CD4-positive, alpha-beta T cell treated with Interleukin-21 for 1 hour (primary cell): ENCODE measurements at regions not wholly inside any gene's neighbourhood (a gene's known extent, or its start where the extent isn't known, plus 50 kb on each side); places are given as distances from the start of the nearest gene placed in this dataset.
"Not testable (repeated sequence)": the region's sequence is repeated elsewhere in the genome, so short reads cannot be mapped to it uniquely, and the experiment has no call there.

Experiments
- DNase-seq: peaks from one replicate; pipeline ENCODE4 v3.0.0-alpha.2; 2020

- DNase-seq, result peak; percentile 2
Observed at GRCh38 chr7:23938937-23939552, 229.0 kb downstream of the STK31 start.

DNA sequence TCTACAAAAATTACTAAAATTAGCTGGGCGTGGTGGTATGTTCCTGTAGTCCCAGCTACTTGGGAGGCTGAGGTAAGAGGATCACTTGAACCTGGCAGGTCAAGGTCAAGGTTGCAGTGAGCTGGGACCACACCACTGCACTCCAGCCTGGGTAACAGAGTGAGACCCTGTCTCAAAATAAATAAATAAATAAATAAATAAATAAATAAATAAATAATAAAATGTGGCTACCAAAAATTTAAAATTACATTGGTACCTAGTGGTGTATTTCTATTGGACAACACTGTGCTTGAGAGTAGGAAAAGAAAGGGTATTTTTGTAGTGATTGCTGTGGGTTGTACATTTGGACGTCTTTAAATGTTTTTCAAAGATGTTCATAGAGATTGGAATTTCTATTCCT, 229.7 kb downstream of the STK31 start:
- not testable (repeated sequence) for DNase-seq

GRCh38 chr7:23941551-23941950, 231.5 kb downstream of the STK31 start:
- no peak for DNase-seq

GRCh38 chr7:23942032-23942431, 232.0 kb downstream of the STK31 start:
- DNase-seq, result no peak

- no peak for DNase-seq
Observed at GRCh38 chr7:23944131-23944530, 234.1 kb downstream of the STK31 start.

DNA sequence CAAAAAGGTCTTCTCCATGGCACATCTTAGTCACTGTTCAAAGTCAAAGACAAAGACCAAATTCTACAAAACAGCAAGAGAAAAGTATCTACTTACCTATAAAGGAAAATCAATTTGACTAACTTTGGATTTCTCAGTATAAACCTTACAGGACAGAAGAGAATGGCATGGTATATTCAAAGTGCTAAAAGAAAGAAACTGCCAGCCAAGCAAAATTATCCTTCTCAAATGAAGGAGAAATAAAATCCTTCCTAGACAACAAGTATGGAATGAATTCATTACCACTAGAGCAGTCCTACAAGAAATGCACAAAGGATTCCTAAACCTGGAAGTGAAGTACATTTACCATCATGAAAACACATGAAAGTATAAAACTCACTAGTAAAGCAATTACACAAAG, 235.5 kb downstream of the STK31 start:
- DNase-seq, result no peak

GRCh38 chr7:23955145-23955544, 245.1 kb downstream of the STK31 start:
- no peak for DNase-seq

GRCh38 chr7:23955600-23956149, 245.7 kb downstream of the STK31 start:
- no peak for DNase-seq

GRCh38 chr7:23956772-23957576, 247.0 kb downstream of the STK31 start:
- DNase-seq, result no peak

GRCh38 chr7:23959821-23960220, 249.8 kb downstream of the STK31 start:
- no peak for DNase-seq

- DNase-seq, result no peak
Observed at GRCh38 chr7:23960361-23960760, 250.3 kb downstream of the STK31 start.

DNA sequence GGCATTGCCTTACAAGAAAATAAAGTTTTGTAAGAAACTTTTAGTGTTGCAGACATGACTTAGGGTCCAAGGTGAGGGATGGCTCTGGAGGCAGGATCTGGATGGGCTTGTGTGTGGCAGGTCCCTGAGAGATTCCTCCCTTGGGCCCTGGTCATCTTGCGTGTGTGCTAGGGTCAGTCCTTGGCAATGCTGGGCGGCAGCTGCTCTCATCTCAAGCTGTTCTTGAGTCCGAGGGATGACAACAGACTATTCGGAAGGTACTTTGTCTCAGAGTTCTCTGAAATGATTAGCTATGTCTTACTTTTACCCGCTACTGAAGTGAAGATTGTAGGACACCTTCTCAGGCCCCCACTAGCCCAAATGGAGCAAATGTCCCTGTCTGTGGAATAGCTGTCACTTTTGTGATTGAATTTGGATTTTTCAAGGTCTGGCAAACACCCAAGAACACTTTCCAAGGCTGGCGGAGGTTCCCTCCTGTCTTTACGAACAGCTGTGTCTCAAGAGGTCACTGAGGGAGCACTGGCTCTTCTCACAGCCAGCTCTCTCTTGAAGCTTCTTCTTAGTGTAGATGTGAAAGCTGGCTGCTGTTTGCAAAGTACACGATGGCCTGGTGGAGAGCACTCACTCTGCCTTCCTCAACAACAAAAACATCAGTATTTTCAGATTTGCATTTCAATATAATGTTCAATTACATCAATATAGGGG, 253.6 kb downstream of the STK31 start:
- no peak for DNase-seq

GRCh38 chr7:23964715-23965114, 254.7 kb downstream of the STK31 start:
- no peak for DNase-seq

DNA sequence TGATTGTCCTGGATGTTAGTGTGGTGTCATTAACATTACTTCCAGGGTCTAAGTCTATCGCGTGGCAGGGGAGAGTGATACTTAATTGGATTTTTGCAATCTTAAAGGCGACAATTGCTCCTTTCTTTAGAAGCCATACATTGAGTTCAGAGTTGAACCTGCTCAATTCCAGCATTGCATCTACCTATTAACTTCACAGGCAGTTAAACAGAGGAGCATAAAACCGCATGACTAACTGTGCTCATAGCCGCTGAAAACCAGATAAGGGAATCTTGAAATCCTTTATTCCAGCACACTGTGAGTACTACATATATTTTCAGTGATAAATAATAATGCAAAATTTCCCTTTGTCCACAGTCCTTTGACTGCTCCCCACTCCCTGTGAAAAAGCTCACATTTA, 255.3 kb downstream of the STK31 start:
- no peak for DNase-seq

DNA sequence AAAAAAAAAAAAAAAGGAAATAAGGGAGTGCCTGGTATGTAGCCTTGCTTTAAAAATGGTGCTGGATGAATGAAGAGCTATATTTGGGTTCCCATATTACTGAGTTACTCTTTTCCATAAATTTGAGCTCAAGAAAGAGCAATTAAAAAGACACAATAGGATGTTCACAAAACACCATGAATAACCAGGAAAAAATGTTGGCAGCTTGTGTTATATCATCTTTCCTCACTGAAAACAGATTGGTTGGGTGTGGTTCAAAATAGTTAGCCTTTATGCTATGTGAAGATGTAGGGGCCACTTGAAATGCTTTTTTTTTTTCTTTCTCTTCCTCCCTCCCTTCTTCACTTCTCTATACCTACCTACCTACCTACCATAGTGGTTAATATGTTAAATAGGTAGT, 256.9 kb downstream of the STK31 start:
- DNase-seq, result no peak

- no peak for DNase-seq
Observed at GRCh38 chr7:23967949-23968599, 258.1 kb downstream of the STK31 start.

DNA sequence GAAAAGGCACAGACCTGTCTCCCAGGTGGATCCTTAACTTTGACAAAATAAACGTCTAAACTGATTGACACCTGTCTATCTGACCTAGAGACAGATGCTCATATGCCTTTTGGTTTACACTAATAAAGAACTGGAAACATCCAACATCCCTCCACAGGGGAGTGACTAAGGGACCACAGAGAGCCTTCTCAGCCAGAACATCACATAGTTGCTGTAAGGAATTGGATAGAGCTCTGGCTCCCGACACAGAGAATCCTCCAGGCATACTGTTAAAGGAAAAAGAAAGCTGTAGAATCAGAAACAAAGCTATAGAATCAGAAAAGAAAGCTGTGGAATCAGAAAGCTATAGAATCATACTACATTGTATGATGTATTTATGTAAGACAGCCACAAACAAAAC, 258.8 kb downstream of the STK31 start:
- no peak for DNase-seq

- DNase-seq, result no peak
Observed at GRCh38 chr7:23969443-23969842, 259.4 kb downstream of the STK31 start.

DNA sequence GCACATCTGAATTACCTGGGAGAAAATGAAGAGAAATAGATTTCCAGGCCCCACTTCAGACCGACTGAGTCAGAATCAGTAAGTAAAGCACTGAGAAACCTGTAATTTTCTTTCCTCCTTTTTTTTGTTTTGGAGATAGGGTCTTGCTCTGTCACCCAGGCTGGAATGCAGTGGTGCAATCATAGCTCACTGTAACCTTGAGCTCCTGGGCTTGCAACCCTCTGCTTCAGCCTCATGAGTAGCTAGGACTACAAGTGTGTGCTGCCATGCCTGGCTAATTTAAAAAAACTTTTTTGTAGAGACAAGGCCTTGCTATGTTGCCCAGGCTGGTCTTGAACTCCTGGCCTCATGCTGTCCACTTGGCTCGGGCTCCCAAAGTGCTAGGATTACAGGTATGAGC, 260.2 kb downstream of the STK31 start:
- no peak for DNase-seq

DNA sequence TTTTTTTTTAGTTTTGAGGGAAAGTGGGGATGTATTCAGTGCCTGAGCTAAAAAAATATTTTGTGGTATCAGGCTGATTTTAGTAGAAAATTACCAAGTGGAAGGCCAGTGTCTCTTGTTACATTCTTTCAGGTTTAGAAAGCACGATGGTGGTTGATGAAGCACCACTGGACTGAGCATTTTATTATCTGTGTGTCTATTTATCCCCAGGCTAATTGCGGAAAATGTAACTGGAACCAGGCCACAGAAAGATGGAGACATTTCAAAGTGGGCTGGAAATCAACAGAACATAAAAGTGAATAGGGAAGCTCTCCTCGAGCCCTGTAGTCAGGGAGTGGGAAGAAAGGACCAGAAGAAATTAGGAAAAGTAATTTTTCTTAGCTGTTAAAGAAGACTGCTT, 261.0 kb downstream of the STK31 start:
- DNase-seq, result no peak

GRCh38 chr7:23972057-23972456, 262.0 kb downstream of the STK31 start:
- DNase-seq, result no peak

DNA sequence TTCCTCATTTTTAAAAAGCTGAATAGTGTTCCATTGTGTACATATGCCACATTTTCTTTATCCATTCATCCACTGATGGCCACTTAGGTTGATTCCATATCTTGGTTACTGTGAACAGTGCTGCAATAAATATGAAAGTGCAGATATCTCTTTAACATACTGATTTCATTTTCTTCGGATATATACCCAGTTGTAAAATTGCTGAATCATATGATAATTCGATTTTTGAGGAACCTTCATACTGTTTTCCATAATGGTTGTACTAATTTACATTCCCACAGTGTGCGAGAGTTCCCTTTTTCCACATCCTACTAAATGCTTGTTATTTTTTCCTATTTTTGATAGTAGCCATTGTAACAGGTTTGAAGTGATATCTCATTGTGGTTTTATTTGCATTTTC, 263.2 kb downstream of the STK31 start:
- no peak for DNase-seq

DNA sequence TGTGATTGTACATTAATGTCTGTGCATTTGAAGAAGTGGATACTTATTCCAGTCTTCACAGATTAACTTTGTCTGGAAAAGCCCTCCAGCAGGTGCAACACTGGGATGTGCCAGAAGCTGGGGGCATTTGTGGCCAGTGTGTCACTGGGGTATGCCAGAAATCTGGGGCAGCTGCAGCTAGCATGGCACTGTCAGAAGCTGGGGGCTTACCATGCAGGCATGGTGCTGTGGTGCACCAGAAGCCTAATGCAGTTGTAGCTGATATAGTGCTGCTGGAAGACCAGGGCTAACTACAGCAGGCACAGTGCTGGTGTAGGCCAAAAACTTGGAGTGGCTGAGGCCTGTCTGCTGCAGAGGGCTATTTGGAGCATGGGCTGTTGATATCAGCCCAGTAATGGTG, 270.1 kb downstream of the STK31 start:
- DNase-seq, result no peak
